HG03558 (cell line): ENCODE measurements at regions not wholly inside any gene's neighbourhood (a gene's known extent, or its start where the extent isn't known, plus 50 kb on each side); places are given as distances from the start of the nearest gene placed in this dataset.
"Not testable (repeated sequence)": the region's sequence is repeated elsewhere in the genome, so short reads cannot be mapped to it uniquely, and the experiment has no call there.

Experiments used
- ATAC-seq: cut with Tn5 transposase; IDR thresholded peaks from one replicate; pipeline ENCODE4 v1.9.1; 2021; ENCODE audit warnings: moderate number of reproducible peaks; ENCODE audit not compliant: unreplicated experiment; ENCODE audit errors: extremely low read depth

- no peak for ATAC-seq
These were observed 471.0 kb downstream of the COL12A1 start for GRCh38 chr6:74734901-74735300.

GRCh38 chr6:74733830-74734620 lies 471.8 kb downstream of the COL12A1 start:
- ATAC-seq: no peak

GRCh38 chr6:74731931-74732330 lies 473.9 kb downstream of the COL12A1 start:
- no peak for ATAC-seq

GRCh38 chr6:74731204-74731603 lies 474.6 kb downstream of the COL12A1 start:
- ATAC-seq: no peak

GRCh38 chr6:74720923-74721322 lies 484.9 kb downstream of the COL12A1 start:
- no peak for ATAC-seq

- ATAC-seq: no peak
These were observed 488.3 kb downstream of the COL12A1 start for GRCh38 chr6:74717591-74717990.

- ATAC-seq: peak; percentile 70
These were observed 490.3 kb downstream of the COL12A1 start for GRCh38 chr6:74715355-74716085.

- ATAC-seq: no peak
These were observed 491.9 kb downstream of the COL12A1 start for GRCh38 chr6:74713941-74714340.

GRCh38 chr6:74705451-74705850 lies 500.4 kb downstream of the COL12A1 start:
- ATAC-seq: no peak

- ATAC-seq: not testable (repeated sequence)
These were observed 501.3 kb downstream of the COL12A1 start for GRCh38 chr6:74704540-74704939.

GRCh38 chr6:74690365-74690764 lies 515.5 kb downstream of the COL12A1 start:
- no peak for ATAC-seq

GRCh38 chr6:74689601-74690000 lies 516.3 kb downstream of the COL12A1 start:
- ATAC-seq: no peak

GRCh38 chr6:74677463-74677862 lies 528.4 kb downstream of the COL12A1 start:
- no peak for ATAC-seq

- ATAC-seq: no peak
These were observed 528.9 kb downstream of the COL12A1 start for GRCh38 chr6:74676906-74677305.

GRCh38 chr6:74674377-74674776 lies 531.5 kb downstream of the COL12A1 start:
- no peak for ATAC-seq

- no peak for ATAC-seq
These were observed 534.3 kb downstream of the COL12A1 start for GRCh38 chr6:74671558-74672025.

GRCh38 chr6:74658391-74658790 lies 547.5 kb downstream of the COL12A1 start:
- no peak for ATAC-seq

- no peak for ATAC-seq
These were observed 547.9 kb downstream of the COL12A1 start for GRCh38 chr6:74657931-74658330.

- ATAC-seq: no peak
These were observed 548.8 kb downstream of the COL12A1 start for GRCh38 chr6:74657011-74657410.

GRCh38 chr6:74656453-74656852 lies 549.4 kb downstream of the COL12A1 start:
- ATAC-seq: no peak

GRCh38 chr6:74654296-74654695 lies 551.6 kb downstream of the COL12A1 start:
- ATAC-seq: no peak
